Nephron progenitor cell (in vitro differentiated cells): ENCODE measurements at regions not wholly inside any gene's neighbourhood (a gene's known extent, or its start where the extent isn't known, plus 50 kb on each side); places are given as distances from the start of the nearest gene placed in this dataset.

ENCODE experiments used
- DNase-seq: peaks from one replicate; pipeline ENCODE4 v3.0.0; 2021
- H3K27ac Mint-ChIP-seq: 2 replicates; pipeline ENCODE4 v1.8.0; 2021; ENCODE audit warnings: mild to moderate bottlenecking, moderate library complexity, mixed read lengths
- H3K27me3 Mint-ChIP-seq: 2 replicates; pipeline ENCODE4 v1.8.0; 2021; ENCODE audit warnings: mild to moderate bottlenecking, low read depth, mixed read lengths; ENCODE audit not compliant: poor library complexity
- H3K36me3 Mint-ChIP-seq: 2 replicates; pipeline ENCODE4 v1.8.0; 2021; ENCODE audit warnings: low read depth, mixed read lengths
- H3K4me1 Mint-ChIP-seq: 2 replicates; pipeline ENCODE4 v1.8.0; 2021; ENCODE audit warnings: mixed read lengths
- H3K4me3 Mint-ChIP-seq: 2 replicates; pipeline ENCODE4 v1.8.0; 2021; ENCODE audit warnings: mild to moderate bottlenecking, moderate library complexity, mixed read lengths
- H3K9me3 Mint-ChIP-seq: 2 replicates; pipeline ENCODE4 v1.8.0; 2021; ENCODE audit warnings: mild to moderate bottlenecking, moderate library complexity, mixed read lengths
- TF ChIP-seq, protein P1 (sequence below): fragments of 200-600 bp; sonication (generic); IDR thresholded peaks from 2 replicates; pipeline ENCODE4 v1.5.0; 2021; ENCODE audit warnings: antibody characterized with exemption

DNA sequence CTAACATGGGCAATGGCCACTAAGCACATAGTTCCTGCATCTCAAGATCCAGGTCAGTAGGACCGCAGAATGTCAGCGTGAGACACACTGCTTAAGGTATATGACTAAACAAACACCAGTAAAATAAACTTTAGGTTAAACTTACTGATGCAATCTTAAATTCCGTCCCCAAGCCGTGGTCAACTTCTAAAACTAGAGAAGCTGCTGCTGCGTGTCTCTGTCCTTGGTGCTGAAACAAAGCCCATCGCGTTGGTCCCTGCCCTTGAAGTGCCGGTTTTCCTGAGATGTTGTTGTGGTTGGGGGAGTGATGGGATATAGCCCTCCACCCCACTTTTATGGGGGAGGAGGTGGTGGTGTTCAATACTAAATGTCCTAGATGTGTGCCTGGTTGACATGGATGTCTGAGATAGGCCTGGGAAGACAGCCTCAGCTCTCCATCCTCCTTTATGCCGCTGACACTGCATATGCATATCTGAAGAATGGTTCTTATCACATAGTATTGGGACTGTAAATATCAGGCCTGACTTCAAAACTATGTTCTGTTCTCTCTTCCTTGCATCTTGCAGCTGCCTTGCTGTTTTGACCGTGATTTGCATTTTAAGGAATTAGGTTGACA is 72.0 kb upstream of the KCNA3 start:
- TF ChIP-seq, protein P1, sequence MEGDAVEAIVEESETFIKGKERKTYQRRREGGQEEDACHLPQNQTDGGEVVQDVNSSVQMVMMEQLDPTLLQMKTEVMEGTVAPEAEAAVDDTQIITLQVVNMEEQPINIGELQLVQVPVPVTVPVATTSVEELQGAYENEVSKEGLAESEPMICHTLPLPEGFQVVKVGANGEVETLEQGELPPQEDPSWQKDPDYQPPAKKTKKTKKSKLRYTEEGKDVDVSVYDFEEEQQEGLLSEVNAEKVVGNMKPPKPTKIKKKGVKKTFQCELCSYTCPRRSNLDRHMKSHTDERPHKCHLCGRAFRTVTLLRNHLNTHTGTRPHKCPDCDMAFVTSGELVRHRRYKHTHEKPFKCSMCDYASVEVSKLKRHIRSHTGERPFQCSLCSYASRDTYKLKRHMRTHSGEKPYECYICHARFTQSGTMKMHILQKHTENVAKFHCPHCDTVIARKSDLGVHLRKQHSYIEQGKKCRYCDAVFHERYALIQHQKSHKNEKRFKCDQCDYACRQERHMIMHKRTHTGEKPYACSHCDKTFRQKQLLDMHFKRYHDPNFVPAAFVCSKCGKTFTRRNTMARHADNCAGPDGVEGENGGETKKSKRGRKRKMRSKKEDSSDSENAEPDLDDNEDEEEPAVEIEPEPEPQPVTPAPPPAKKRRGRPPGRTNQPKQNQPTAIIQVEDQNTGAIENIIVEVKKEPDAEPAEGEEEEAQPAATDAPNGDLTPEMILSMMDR: no peak
- H3K4me1 Mint-ChIP-seq: peaks cover 6% of the 10 kb centered on the region
- no peaks in the 10 kb centered on the region for H3K36me3 Mint-ChIP-seq
- peak; percentile 85 for DNase-seq
- peaks cover 15% of the 10 kb centered on the region for H3K27me3 Mint-ChIP-seq
- no peak overlapping the region for H3K4me3 Mint-ChIP-seq
- no peaks in the 10 kb centered on the region for H3K9me3 Mint-ChIP-seq
- no peak overlapping the region for H3K27ac Mint-ChIP-seq

DNA sequence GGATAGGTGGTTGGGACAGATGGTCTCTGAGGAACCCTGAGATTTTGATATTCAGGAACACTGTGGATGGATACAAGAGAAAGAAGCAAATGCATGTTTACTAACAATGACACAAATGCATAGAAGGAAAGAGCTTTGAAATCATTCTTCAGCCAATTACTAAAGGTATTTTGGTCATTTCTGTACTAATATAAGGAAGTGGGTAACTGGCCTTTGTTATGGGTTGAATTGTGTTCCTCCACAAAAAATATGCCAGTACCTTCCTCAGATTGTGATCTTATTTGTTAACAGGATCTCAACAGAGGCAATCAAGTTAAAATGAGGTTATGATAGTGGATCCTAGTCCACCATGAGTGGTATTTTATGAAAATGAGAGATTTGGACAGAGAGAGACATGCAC is 68.7 kb upstream of the KCNA3 start:
- TF ChIP-seq, protein P1: no peak
- Mint-ChIP-seq H3K27me3 (peaks cover 18% of the 10 kb centered on the region), H3K27ac (no peak overlapping the region)

DNA sequence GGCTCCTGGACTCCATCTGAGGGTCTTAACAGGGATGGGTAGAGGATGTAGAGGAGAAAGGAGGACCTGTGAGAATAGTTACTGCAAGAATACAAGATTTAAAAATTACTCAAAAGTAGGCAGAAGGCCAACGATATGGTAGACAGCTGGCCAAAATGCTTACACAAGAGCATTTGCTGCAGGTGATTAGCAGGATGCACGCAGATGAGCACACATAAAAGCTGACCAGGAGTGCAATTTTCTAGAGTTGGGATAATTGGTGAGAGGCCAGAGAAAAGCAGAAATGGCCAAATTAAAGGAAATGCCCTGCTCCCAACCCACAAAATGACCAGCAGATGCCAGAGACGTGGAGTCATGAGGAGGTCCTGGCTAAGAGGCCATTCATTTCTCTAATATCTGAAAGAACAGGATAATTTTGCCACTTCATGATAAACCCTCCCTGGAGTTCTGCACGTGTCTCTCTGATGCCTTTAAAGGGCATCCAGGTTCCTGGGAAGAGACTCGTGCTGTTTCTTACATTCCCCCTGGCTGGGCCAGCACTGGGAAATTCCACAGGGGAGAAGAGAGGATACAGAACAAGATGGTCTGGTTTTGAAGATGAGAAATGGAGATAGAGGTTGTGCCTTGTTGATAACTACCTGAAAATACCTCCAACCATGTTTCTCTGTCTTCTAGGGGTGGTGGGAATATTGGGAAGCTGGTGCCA is 62.3 kb upstream of the KCNA3 start:
- H3K4me3 Mint-ChIP-seq: no peak overlapping the region
- no peak overlapping the region for H3K27ac Mint-ChIP-seq
- no peaks in the 10 kb centered on the region for H3K36me3 Mint-ChIP-seq
- no peak for DNase-seq
- H3K4me1 Mint-ChIP-seq: no peaks in the 10 kb centered on the region
- no peaks in the 10 kb centered on the region for H3K9me3 Mint-ChIP-seq
- TF ChIP-seq, protein P1: no peak
- peaks cover 27% of the 10 kb centered on the region for H3K27me3 Mint-ChIP-seq

More for the DNA sequence above, 68.7 kb upstream of the KCNA3 start:
- H3K4me3 Mint-ChIP-seq: no peak overlapping the region
- H3K4me1 Mint-ChIP-seq: no peaks in the 10 kb centered on the region
- DNase-seq: no peak
- H3K36me3 Mint-ChIP-seq: no peaks in the 10 kb centered on the region
- H3K9me3 Mint-ChIP-seq: no peaks in the 10 kb centered on the region

DNA sequence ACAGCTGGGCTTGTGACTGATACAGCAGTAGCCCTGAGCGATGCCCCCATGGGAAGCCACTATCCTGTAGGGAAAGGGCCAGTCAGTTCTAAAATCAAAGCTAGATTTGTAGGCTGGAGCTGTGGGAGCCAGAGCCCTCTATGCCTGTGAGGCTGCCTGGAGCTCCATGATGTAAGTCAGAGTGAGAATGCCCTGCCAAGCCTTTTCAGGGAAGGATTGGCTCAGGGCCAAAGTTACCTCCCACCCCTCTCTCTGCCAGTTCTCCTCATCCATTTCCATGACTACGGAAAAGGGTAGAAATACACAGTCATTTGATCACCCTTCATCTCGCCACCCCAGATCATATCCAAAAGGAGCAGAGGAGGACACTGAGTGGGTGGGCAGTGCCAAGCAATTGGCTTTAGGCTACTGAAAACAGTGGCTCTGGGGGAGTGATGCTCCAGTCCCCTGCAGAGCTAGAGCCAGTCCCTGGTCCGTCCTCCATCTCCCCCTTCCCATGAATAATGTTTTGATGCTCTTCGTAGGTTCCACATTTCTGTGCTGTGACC is 59.5 kb upstream of the KCNA3 start:
- no peak overlapping the region for H3K27ac Mint-ChIP-seq
- no peak overlapping the region for H3K4me3 Mint-ChIP-seq

DNA sequence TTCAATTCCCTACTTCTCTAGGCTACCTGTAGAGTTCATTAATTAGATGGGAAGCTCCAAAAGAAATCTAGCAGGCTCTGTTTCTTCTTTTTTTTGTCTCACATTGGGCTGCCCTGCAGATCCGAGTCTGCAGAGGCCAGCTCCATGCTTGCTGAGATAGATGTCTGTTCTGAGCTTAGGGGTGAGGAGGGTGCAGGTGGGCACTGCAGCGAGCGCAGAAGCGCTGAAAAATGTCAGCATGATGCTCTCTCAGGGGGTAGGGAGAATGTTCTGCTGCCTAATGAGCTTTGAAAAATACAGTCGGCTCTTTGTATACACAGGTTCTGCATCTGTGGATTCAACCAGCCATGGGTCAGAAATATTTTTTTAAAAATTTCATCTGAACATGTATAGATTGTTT is 56.8 kb upstream of the KCNA3 start:
- Mint-ChIP-seq H3K9me3 (no peaks in the 10 kb centered on the region), H3K27ac (no peak overlapping the region), H3K4me3 (no peak overlapping the region), H3K4me1 (no peaks in the 10 kb centered on the region), H3K36me3 (no peaks in the 10 kb centered on the region), H3K27me3 (peaks cover 41% of the 10 kb centered on the region)
- no peak for DNase-seq
- TF ChIP-seq, protein P1: no peak

More for the DNA sequence above, 59.5 kb upstream of the KCNA3 start:
- TF ChIP-seq, protein P1: no peak
- DNase-seq: no peak
- Mint-ChIP-seq H3K36me3 (no peaks in the 10 kb centered on the region), H3K9me3 (no peaks in the 10 kb centered on the region), H3K4me1 (no peaks in the 10 kb centered on the region), H3K27me3 (peaks cover 30% of the 10 kb centered on the region)
